ENCODE measurements at regions not wholly inside any gene's neighbourhood (a gene's known extent, or its start where the extent isn't known, plus 50 kb on each side); places are given as distances from the start of the nearest gene placed in this dataset.

GRCh38 chr5:168110870-168111832 lies 180.3 kb upstream of the WWC1 start:
- no peaks in the 10 kb centered on the region for H3K9me3 ChIP-seq (replicated peaks; ENCODE audit: control insufficient read depth, insufficient read depth, low read length)
- no peaks in the 10 kb centered on the region for H4K20me1 ChIP-seq (ENCODE audit: control insufficient read depth, insufficient read depth)
- no peaks in the 10 kb centered on the region for H3K36me3 ChIP-seq (ENCODE audit: control insufficient read depth in 2 of 2, insufficient read depth in 2 of 2, low read length in 1 of 2)
- POLR2A ChIA-PET: no interaction called here
- in situ Hi-C loops (cut with MboI): no loop called here
- DNase-seq (ENCODE audit: low read depth, low spot score) (no peak), ATAC-seq (no peak), FAIRE-seq (no peak)
- RAD21 ChIA-PET (ENCODE audit: unreplicated experiment): interaction anchor here (3.7 kb wide), 1 partner anchor 109 kb away, joined by 28 read pairs; no protein-coding TSS in a partner anchor
- H3K27ac ChIP-seq (ENCODE audit: control insufficient read depth, insufficient read depth): no peak overlapping the region
- no peak overlapping the region for H3K4me3 ChIP-seq
- WGBS (ENCODE audit: insufficient coverage, insufficient replicate concordance, low lambda C conversion rate, missing lambda C conversion rate): 21% methylated on average over 14 of the region's 14 CpGs
- SMC1A ChIA-PET (ENCODE audit: uncharacterized antibody, unreplicated experiment): interaction anchor here (3.4 kb wide), 1 partner anchor 109 kb away, joined by 19 read pairs; no protein-coding TSS in a partner anchor
- H3K9ac ChIP-seq (ENCODE audit: control insufficient read depth, insufficient read depth, low read length): no peak overlapping the region
- H3K4me1 ChIP-seq (ENCODE audit: control insufficient read depth, insufficient read depth, low read length): no peaks in the 10 kb centered on the region
- no peak overlapping the region for H3K4me2 ChIP-seq (ENCODE audit: control insufficient read depth, insufficient read depth)
- CTCF ChIA-PET: interaction anchor here (1.1 to 1.7 kb wide), 2 partner anchors 108 to 111 kb away, joined by 4 to 6 read pairs; no protein-coding TSS in a partner anchor
- intact Hi-C loops (cut with micrococcal nuclease; ENCODE audit: unreplicated experiment): no loop called here
- BruUV-seq (replicated peaks): no TSS peak
- no peak overlapping the region for H2AFZ ChIP-seq (ENCODE audit: control insufficient read depth, low read depth, low read length)
- H3K27me3 ChIP-seq (replicated peaks in 1 of 2; ENCODE audit: control insufficient read depth in 2 of 2, insufficient read depth in 2 of 2, low read length in 1 of 2): no peaks in the 10 kb centered on the region; a peak in 3 of 4 replicates
- H3K79me2 ChIP-seq (ENCODE audit: control insufficient read depth, insufficient read depth, low read length): no peaks in the 10 kb centered on the region
- TF ChIP-seq ZSCAN29 (IDR thresholded peaks at IDR 0.05): no peak
- TF ChIP-seq CUX1 (IDR thresholded peaks at IDR 0.05; ENCODE audit: insufficient replicate concordance, low read depth, low read length): no peak
- TF ChIP-seq POLR2AphosphoS2 (IDR thresholded peaks at IDR 0.05; ENCODE audit: low read depth, low read length): no peak
- TF ChIP-seq ZBTB11 (CRISPR knock-in tag; IDR thresholded peaks at IDR 0.05): no peak
- TF ChIP-seq ETV6 (conservative IDR thresholded peaks at IDR 0.05 in 1 of 2, IDR thresholded peaks at IDR 0.05 in 1 of 2; ENCODE audit: borderline replicate concordance in 1 of 2, low read depth in 1 of 2): no peak
- TF ChIP-seq PAX8 (IDR thresholded peaks at IDR 0.05): no peak
- TF ChIP-seq RB1 (IDR thresholded peaks at IDR 0.05; ENCODE audit: borderline replicate concordance): no peak
- TF ChIP-seq ZNF622 (IDR thresholded peaks at IDR 0.05): no peak
- no peak for TF ChIP-seq CREB1 (IDR thresholded peaks at IDR 0.05; ENCODE audit: low read depth)
- no peak for TF ChIP-seq NR2F1 (conservative IDR thresholded peaks at IDR 0.05)

Data from GM12878 (cell line).